GM21526 (cell line): ENCODE measurements at regions not wholly inside any gene's neighbourhood (a gene's known extent, or its start where the extent isn't known, plus 50 kb on each side); places are given as distances from the start of the nearest gene placed in this dataset.

Source experiments
- ATAC-seq: cut with Tn5 transposase; IDR thresholded peaks from one replicate; pipeline ENCODE4 v1.9.1; 2021; ENCODE audit warnings: moderate library complexity; ENCODE audit not compliant: unreplicated experiment, low FRiP score

DNA sequence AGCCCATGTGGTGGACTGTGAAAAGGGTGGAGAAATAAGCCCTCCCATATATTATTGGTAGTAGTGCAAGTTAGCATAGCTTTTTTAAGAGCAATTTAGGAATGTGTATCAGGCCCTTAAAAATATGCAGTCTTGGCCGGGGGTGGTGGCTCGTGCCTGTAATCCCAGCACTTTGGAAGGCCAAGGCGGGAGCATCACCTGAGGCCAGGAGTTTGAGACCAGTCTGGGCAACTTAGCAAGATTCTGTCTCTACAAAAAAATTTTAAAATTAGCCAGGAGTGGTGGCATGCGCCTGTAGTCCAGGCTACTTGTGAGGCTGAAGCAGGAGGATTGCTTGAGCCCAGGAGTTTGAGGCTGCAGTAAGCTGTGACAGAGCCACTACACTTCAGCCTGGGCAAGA is 64.2 kb upstream of the BCAT1 start:
- ATAC-seq, result no peak

DNA sequence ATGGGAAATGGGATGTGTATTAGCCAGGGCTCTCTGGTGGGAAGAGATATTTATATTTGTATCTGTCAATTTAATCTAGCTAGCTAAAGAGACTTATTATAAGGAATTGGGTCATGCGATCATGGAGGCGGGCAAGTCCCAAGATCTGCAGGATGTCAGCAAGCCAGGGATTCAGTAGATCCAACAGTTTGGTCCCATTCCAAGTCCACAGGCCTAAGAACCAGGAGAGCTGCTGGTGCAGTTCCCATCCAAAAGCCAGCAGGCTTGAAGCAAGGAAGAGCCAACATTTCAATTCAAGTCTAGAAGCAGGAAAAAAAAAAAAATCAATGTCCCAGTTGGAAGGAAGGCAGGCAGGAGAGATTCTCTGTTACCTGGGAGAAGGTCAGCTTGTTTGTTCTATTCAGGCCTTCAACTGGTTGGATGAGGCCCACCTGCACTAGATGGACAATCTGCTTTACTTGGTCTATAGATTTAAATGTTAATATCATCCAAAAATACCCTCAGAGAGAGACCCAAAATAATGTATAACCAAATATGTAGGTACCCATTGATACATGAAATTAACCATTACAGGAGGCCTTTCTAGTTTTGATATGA is 60.7 kb upstream of the BCAT1 start:
- ATAC-seq, result no peak

DNA sequence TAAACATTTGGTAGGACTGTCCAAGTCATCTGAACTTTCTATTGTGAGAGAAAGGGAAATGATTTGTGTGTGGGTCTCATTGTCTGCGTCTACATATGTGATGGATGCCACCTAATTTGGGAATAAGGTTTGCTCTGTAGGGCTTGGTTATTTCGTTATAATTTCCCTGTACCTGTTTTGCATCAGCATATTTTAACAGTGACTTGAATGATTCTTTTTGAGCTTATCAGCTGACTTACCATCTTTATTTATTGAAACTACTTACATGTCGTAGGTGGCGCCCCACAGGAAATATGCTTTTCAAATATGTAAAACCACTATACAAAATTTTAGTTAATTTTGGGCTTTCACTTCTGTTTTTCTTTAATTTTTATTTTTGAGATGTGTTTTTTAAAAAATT is 56.5 kb upstream of the BCAT1 start:
- no peak for ATAC-seq

DNA sequence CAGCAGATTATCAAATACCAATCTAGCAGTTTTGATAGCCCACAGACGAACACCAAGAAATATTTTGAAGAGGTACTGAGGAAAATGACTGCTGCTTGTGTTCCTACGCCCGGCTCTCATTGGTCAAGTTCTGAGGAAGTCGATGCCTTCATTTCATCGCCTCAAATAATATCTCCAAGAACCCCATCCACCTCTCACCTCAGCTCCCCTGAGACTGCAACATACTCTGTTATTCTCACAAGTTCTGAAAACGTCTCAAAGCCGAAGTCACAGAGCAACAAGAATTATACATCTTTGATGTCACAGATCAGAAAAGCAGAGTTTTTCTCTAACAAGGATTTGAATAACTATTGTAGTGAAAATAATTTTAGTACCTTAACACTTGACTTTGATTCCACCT is 55.5 kb upstream of the BCAT1 start:
- no peak for ATAC-seq

DNA sequence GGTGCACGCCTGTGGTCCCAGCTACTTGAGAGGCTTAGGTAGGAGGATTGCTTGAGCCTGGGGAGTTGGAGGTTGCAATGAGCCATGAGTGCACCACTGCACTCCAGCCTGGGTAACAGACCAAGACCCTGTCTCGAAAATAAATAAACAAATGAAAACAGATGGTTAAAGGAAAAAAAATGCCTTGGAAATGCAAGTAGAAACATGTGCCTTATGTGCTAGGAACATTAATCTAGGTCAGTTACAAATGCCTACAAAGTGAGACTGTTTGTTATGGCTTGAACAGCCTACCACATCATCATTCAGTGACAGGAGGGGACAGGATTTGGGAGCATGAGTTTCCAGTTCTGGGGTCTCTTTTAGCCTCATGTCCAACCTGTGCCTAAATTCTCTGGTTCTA is 52.4 kb upstream of the BCAT1 start:
- ATAC-seq, result no peak
